Daoy (cell line): ENCODE measurements at regions not wholly inside any gene's neighbourhood (a gene's known extent, or its start where the extent isn't known, plus 50 kb on each side); places are given as distances from the start of the nearest gene placed in this dataset.

Source experiments
- DNase-seq: peaks from one replicate; pipeline ENCODE4 v3.0.0-alpha.2; 2015; ENCODE audit warnings: low read depth

- DNase-seq: no peak
These were observed 364.6 kb downstream of the BRINP1 start for GRCh38 chr9:119004618-119004990.

DNA sequence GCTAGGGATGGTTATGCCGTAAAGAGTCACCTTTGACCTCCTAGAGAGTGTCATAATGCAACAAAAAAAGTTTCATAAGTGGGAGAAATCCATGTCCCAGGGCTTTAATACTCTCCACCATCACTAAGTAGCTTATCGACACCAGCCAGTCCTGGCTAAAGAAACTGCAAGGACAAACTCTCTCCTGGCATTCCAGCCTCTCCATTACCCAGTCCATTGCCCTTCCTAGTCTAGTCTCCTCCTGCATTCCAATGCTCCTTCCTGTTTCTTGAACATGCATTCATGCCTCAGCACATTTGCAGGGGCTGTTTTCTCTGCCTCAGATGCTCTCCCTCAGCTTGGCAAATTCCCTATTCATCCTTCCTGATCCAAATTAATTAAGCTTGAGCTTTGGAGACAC, 364.1 kb downstream of the BRINP1 start:
- no peak for DNase-seq

GRCh38 chr9:119009249-119009648, 360.0 kb downstream of the BRINP1 start:
- DNase-seq: no peak

DNA sequence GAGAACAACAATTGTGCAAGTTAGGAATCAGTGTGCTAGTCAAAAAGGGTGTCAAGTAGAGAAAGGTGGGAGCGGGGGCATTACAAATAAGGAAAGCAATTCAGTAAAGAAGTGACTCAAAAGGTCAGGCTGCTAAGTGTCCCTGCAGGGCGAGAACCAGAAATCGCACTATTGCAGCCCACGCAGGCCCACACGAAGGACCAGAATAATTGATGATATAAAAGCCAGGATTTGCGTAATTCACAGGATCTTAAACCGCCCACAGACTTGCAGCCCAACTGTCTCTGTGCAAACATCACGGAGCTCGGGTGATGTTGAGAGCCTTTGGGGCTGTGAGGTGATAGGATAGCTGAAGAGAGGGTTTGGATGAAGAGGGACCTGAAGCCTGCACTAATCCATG, 349.0 kb downstream of the BRINP1 start:
- no peak for DNase-seq

DNA sequence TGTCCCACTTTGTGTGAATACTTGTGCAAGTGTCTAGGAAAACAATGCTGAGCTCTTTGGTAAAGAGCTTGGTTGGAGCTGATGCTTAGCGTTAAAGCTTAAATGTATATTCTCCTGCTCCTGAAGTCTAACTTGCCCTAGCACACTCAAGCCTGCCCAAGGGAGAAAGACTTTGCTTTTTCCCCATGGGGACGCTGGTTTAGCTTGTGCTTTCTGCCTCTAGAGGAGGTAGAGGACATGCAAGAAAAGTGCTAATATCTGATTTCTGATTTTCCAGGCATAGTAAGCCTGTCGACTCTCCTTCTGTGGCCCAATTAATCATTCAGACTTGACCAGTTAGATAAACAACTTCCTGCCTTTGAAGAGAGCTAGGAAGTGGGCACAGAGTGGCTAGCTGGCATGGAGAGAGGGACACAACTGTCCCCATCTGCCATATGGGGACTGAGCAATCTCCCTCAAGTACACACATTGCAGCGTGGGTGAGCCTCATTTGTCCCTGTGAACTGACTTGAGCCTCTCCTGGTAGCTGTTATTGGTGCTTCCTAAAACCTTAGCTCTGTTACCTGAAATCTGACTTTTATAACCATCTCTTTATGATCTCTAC, 348.4 kb downstream of the BRINP1 start:
- no peak for DNase-seq

DNA sequence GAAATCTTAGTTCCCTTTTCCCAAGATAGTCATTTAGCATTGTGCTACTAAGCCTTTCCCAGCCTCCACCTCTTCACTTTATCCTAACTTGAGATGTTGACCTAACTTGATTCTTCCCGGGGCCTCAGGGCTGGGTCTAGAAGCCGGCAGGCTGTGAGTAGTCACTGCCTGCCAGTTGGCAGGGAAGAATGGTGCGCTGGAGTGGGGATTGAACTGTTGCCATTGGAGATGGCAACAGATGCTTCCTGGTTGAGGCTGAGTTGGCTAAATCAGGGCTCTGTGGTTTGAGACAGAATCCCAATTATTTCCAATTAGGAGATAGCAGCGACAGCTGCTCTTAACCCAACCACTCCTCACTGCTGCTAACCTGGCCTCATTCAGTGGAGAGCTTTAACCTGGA, 343.1 kb downstream of the BRINP1 start:
- no peak for DNase-seq

DNA sequence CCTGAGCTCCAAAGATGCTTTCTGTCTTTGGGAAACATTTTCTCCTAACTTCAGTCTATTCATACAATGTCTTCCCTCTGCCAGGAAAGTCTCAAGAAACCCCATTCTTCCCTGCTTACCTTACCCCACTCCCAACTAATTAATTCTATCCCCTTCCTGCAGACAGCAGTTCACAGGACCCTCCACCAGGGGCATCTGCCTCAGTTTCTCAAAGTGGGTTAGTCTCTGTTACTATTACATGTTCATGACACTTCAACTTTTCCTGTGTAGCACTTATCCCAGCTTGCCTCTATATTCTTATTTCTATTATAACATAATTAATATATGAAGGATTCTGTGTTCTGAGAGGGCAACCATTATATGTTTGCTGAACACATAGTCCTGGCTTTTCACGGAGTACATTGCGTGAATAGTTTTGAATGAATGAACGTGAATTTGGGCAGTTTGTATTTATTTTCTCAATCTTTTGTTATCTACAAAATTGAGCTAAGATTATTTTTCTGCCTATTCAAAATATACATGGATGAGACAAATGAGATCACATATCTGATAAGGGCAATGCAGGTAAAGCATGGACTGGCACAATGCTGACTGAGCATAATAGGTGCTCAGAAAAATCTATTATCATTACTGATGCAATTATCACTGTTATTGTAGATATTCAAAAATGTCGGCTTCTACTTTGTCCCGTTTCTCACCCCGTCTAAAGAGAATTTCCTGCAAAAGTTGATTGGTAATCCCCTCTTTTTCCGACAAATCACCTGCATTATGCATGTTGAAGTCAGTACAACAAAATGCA, 341.1 kb downstream of the BRINP1 start:
- no peak for DNase-seq

DNA sequence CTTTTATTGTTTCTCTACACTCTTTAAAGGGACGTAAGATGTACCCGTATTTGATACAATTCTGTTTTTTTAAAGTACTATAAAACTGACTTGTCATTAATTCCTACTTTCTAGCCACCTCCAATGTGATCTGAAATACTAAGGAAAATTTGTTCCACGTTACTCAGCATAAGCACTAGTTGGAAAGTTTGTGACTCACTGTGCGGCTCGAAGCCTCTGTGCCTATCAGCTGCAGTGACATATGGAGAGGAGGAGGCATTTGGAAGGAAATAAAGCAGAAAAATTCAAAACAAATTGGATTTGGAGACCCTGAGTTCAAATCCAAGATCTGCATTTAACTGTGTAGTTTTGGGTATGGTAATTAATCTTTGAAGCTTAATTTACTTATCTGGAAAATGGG, 339.3 kb downstream of the BRINP1 start:
- DNase-seq: no peak

DNA sequence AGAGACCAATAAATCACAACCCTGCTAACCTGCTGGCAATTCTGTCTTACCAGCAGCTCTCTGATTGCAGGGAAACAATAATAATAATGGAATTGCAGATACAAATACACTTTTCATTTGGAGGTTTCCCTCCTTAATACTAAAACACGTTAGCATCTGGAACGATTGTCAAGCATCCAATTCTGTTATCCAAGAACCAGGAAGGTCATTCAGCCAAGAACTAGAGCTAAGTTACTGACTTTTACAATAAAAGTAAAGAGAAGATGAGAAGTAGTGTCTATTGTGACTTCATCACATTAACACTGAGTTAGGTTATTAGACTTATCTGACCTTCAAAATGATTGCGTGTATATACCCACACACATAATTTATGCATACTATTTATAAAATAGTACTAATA, 335.6 kb downstream of the BRINP1 start:
- DNase-seq: no peak

DNA sequence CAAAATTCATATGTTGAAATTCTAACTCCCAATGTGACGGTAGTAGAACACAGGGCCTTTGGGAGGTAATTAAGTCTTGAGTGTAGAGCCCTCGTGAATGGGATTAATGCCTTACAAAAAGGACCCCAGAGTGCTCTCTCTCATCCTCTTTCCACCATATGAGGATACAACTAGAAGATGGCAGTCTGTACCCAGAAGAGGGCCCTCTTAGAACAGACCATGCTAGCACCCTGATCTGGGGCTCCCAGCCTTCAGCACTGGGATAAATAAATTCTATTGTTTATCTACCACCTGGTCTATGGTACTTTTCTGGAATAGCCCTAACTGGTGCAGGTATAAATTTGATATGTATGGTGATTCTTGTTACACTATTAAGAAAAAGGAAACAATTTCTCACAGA, 332.3 kb downstream of the BRINP1 start:
- no peak for DNase-seq

DNA sequence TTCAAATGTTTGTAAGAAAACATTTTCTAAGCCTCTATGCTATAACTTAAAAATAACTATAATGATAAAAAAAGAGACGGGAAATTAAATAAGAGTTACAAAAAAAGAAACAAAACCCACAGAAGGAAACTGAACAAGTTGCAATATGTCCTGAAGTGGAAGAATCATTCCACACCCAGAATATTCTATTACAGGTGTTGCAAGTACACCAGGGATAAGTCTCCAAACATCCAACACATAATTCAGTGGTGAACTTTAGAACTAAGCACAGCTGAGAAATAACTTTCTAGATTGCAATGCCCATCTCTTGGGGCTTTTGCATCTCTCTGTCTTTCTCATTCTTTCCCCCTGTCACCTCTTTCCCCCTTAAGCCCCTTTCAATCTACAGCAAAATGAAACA, 325.2 kb downstream of the BRINP1 start:
- no peak for DNase-seq

GRCh38 chr9:119044806-119045205, 324.4 kb downstream of the BRINP1 start:
- no peak for DNase-seq

DNA sequence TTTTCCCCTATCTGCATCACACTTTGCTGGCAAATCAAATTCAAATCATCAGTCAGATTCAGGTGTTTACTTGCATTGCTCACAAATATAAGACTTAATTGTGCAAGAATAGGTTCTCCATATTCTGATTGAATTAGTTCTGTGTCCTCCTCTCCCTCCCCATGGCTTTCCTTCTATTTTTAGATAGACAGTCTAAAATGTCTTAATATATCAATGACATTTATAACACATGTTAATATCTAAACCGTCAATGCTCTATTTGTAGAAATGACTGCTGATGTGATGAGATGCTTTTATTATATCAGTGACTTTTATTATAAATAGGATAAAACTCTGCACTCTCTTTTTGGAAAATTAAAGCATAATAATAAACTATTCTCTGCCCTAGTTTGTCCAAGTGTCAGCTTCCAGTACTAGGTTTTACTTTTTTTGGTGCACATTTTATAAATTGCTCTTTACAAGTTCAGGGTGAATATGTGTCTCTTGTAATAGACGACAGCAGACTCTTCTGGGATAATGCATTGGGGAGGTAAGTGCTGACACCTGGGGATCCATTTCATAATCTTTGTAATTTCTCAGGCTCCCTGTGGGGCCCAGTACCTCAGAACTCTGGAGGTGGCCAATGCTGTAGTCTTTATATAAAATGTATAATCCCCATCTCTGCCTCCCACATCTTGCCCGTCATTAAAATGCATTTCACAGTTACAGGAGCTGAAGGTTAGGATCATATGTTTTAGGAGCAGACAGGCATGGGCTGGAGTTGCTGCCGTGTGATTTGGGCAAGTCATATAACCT, 321.5 kb downstream of the BRINP1 start:
- no peak for DNase-seq

DNA sequence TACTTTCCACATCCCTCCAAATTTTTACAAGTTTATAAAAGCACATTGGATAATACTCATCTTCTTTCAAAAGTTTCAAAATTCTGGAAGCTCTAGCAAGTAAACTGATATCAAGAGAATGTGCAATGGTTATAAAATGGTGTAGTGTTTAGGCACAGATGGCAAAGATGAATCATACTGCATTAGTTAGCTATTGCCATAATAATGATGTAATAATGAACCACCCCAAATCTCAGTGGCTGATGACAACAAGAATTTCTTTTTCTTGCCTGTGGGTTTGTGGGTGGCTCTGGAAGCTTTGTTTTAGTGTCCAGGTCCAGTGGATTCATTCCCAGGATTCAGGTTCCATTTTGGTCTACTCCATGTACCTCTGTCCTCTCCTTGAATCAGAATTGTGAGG, 319.0 kb downstream of the BRINP1 start:
- DNase-seq: no peak

DNA sequence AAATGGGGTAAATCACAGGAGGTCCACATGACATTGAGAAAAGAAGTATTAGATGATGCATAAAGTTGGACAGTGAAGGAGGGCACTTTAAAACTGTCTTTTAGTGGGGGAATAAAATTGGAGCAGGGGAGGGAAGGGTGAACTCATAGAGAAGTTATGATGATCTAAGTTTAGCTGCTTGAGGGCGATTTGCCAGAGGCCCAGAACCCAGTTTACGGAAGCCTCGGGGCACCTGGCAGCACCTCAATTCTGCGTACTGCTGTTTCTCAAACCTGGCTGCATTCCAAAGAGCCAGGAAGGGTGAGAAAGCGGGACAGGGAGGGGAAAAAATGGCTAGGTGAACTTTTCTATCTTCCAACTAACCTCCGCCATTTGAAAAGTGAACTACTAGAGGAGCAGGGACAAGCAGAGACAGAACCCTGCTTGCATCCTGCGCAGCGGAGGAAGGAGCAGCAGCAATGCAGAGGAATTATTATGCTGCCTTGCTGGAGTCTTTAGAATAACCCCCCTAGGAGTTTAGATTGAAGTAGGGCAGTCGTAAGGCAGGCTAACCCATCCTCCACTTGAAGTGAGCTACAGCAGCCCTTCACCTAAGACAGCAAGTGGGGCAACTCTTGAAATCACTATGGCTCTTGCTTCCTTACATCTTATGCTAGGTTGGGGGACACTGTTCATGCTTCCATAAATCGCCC, 316.8 kb downstream of the BRINP1 start:
- DNase-seq: no peak

- DNase-seq: no peak
These were observed 316.2 kb downstream of the BRINP1 start for GRCh38 chr9:119053070-119053469.

- DNase-seq: no peak
These were observed 308.4 kb downstream of the BRINP1 start for GRCh38 chr9:119060629-119061385.

- no peak for DNase-seq
These were observed 297.6 kb downstream of the BRINP1 start for GRCh38 chr9:119071636-119072035.

GRCh38 chr9:119074017-119074416, 295.2 kb downstream of the BRINP1 start:
- no peak for DNase-seq

DNA sequence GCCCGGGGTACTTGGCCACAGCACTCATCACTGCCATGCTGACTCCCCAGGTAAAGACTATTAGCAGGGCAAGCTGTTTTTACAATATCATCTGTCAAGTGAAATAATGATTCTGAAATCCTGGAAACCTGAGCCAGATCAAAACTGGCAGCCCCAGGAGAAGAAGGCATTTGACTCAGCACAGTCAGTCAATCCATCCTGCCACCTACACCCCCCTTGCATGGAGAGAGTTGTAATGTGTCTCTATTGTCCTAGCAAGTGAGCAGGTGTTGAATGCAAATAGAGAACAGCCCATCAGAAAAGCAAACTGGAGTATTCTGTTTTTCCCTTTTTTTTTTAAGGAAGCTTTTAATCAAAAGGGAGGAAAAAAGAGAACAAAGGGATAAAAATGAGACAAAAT, 291.2 kb downstream of the BRINP1 start:
- DNase-seq: no peak

DNA sequence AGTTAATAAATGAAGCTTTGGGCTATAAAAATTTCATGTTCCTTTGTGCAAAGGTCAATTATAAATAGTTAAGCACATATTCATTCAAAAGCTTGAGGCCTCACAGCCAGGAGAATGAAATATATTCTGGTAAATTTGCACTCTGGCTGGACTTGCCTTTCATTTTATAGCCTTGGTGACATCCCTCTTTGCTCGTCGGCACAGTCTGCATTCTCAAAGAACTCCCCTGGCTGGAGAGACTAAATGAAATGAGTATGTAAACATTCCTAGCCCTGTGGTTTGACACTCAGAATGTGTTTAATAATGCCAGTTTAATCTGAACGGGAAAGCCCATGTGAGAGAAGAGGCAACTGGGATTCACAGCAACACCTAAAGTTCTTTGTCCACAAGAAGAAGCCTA, 285.6 kb downstream of the BRINP1 start:
- DNase-seq: no peak

DNA sequence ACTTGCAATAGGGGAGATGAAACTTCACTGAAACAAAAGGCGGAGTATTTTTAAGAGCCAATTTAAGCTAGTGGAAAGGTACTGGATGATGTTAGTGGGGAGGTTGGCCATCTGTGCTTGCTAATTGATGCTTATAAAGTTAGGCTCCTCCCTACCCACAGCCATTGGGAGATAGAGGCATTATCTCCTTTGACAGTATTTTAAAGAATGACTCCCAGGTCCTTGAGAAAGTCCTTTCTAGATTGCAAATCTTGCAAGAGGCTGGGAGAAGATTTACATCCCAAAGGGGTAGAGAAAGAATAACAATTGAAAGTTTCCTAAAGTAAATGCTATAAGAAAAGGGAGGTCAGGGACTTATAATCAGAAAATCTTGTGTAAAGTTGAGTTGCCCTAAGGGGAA, 282.6 kb downstream of the BRINP1 start:
- DNase-seq: no peak
